Sigmoid colon (tissue), 4 donors: ENCODE measurements at regions not wholly inside any gene's neighbourhood (a gene's known extent, or its start where the extent isn't known, plus 50 kb on each side); places are given as distances from the start of the nearest gene placed in this dataset.

ENCODE experiments used
- EP300 ChIP-seq, 4 donors: sonication (generic); formaldehyde crosslinking; IDR thresholded peaks; one replicate each; pipeline ENCODE4 v1.6.1; 2017; ENCODE audit warnings: antibody characterized with exemption in 4 of 4
- POLR2A ChIP-seq, 2 donors: fragments of 450-650 bp; IDR thresholded peaks; one replicate each; pipeline ENCODE4 v1.6.1; 2016; ENCODE audit warnings: antibody characterized with exemption in 2 of 2, mild to moderate bottlenecking in 2 of 2, moderate library complexity in 2 of 2
- POLR2AphosphoS5 ChIP-seq, 4 donors: sonication (generic); formaldehyde crosslinking; IDR thresholded peaks; one replicate each; pipeline ENCODE4 v1.6.1; 2017; ENCODE audit warnings: antibody characterized with exemption in 4 of 4
- TF ChIP-seq, protein P1 (sequence below), 4 experiments: fragments of 450-650 bp in 3 of 4; fragments of 200-600 bp in 1 of 4; IDR thresholded peaks; one replicate each; pipeline ENCODE4 v1.5.1; 2016 to 2019; ENCODE audit warnings: antibody characterized with exemption in 4 of 4, mild to moderate bottlenecking in 3 of 4, moderate library complexity in 2 of 4

DNA sequence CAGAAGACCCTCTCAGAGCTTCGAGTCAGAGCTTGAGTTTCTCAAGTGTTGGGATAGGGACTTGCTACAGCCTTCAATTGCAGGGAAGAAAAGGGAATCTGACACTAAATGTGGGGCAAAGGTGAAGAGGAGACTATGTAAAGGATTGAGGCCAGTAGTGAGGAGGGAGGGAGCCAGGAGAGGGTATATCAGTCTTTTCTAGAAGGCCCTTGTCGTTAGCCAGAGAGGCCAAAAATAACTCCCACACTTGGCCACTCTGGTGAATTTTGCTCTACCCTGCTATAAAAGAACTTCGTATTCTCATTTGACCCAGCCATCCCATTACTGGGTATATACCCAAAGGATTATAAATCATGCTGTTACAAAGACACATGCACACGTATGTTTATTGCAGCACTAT is 162.0 kb downstream of the MDFIC start:
- TF ChIP-seq POLR2A (IDR thresholded peaks at IDR 0.05) (no peak), EP300 (IDR thresholded peaks at IDR 0.05) (no peak), POLR2AphosphoS5 (IDR thresholded peaks at IDR 0.05) (no peak)
- TF ChIP-seq, protein P1, sequence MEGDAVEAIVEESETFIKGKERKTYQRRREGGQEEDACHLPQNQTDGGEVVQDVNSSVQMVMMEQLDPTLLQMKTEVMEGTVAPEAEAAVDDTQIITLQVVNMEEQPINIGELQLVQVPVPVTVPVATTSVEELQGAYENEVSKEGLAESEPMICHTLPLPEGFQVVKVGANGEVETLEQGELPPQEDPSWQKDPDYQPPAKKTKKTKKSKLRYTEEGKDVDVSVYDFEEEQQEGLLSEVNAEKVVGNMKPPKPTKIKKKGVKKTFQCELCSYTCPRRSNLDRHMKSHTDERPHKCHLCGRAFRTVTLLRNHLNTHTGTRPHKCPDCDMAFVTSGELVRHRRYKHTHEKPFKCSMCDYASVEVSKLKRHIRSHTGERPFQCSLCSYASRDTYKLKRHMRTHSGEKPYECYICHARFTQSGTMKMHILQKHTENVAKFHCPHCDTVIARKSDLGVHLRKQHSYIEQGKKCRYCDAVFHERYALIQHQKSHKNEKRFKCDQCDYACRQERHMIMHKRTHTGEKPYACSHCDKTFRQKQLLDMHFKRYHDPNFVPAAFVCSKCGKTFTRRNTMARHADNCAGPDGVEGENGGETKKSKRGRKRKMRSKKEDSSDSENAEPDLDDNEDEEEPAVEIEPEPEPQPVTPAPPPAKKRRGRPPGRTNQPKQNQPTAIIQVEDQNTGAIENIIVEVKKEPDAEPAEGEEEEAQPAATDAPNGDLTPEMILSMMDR (IDR thresholded peaks at IDR 0.05): no peak
